HUES64 (cell line): ENCODE measurements at regions not wholly inside any gene's neighbourhood (a gene's known extent, or its start where the extent isn't known, plus 50 kb on each side); places are given as distances from the start of the nearest gene placed in this dataset.

ENCODE experiments used
- H3K27ac ChIP-seq: 2 replicates; pipeline ENCODE4 v1.7.0; 2013; ENCODE audit warnings: low read depth, low read length, inconsistent platforms
- H3K27me3 ChIP-seq: 2 replicates; pipeline ENCODE4 v1.6.1; 2013; ENCODE audit warnings: mild to moderate bottlenecking, low read length; ENCODE audit not compliant: insufficient read depth
- H3K36me3 ChIP-seq: 2 replicates; pipeline ENCODE4 v1.6.1; 2013; ENCODE audit warnings: mild to moderate bottlenecking, low read length; ENCODE audit not compliant: insufficient read depth
- H3K4me1 ChIP-seq: 2 replicates; pipeline ENCODE4 v1.6.1; 2013; ENCODE audit warnings: mild to moderate bottlenecking, low read length, moderate library complexity; ENCODE audit not compliant: insufficient read depth
- H3K4me3 ChIP-seq: 2 replicates; pipeline ENCODE4 v1.5.1; 2013; ENCODE audit warnings: mild to moderate bottlenecking, low read length, moderate library complexity
- H3K9ac ChIP-seq: 2 replicates; pipeline ENCODE4 v1.6.1; 2013; ENCODE audit warnings: mild to moderate bottlenecking, low read depth, low read length
- H3K9me3 ChIP-seq: 2 replicates; pipeline ENCODE4 v1.6.1; 2013; ENCODE audit warnings: low read depth, low read length; ENCODE audit not compliant: insufficient read depth
- WGBS: fragments of 150-250, 120-280 bp; methylation state at CpG from one replicate; pipeline ENCODE4 v1.1.7; 2013; ENCODE audit warnings: missing lambda C conversion rate; 5-methylcytosine and 5-hydroxymethylcytosine counted together

DNA sequence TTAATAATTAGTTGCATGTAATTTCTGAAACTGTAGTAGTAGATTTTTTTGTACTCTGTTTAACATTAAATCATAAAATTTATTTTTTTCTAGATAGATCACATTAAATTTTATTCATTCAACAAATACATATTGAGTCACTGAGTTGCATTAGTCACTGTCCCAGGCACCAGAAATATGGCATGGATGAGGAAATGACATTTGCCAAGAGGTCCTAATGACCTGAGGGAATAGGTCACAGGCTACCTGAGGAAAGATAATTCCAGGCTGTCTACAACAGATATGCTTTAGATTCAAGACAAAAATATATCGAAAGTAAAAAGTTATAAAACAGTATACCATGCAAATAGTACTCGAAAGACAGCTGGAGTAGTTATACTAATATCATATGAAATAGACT, 852.4 kb upstream of the ACVR2A start:
- no peak overlapping the region for H3K4me3 ChIP-seq
- no peak overlapping the region for H3K27ac ChIP-seq
- H3K4me1 ChIP-seq, result peaks cover 8% of the 10 kb centered on the region; the same call in 1 of the 2 replicates
- no peaks in the 10 kb centered on the region for H3K27me3 ChIP-seq
- no peaks in the 10 kb centered on the region for H3K36me3 ChIP-seq
- H3K9me3 ChIP-seq, result no peaks in the 10 kb centered on the region
- H3K9ac ChIP-seq, result no peak overlapping the region
- 67% methylated on average over 1 of the region's 2 CpGs for WGBS

DNA sequence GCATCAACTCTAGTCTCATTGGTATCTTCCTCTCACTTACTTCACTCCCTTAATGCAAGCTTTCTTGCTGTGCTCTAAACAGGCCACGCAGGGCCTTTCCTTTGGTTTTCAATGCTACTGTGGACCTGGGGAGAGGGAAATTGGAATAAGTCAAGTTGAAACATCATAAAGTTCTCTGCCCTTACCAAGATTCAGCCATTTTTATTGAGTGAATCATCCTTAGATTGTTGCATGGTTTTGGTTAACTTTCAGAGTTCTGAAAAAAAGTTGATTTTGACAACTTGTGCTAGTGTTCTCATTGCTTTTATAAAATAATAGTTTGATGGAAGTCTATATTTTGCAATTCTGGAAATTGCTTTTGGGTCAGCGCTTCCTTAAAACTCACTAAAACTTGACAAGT, 852.8 kb upstream of the ACVR2A start:
- H3K36me3 ChIP-seq, result no peaks in the 10 kb centered on the region
- no peak overlapping the region for H3K27ac ChIP-seq
- H3K4me3 ChIP-seq, result no peak overlapping the region
- no peak overlapping the region for H3K9ac ChIP-seq
- peaks cover 8% of the 10 kb centered on the region; the same call in 1 of the 2 replicates for H3K4me1 ChIP-seq
- WGBS, result 88% methylated on average over 2 of the region's 2 CpGs
- no peaks in the 10 kb centered on the region for H3K27me3 ChIP-seq
- no peaks in the 10 kb centered on the region for H3K9me3 ChIP-seq

DNA sequence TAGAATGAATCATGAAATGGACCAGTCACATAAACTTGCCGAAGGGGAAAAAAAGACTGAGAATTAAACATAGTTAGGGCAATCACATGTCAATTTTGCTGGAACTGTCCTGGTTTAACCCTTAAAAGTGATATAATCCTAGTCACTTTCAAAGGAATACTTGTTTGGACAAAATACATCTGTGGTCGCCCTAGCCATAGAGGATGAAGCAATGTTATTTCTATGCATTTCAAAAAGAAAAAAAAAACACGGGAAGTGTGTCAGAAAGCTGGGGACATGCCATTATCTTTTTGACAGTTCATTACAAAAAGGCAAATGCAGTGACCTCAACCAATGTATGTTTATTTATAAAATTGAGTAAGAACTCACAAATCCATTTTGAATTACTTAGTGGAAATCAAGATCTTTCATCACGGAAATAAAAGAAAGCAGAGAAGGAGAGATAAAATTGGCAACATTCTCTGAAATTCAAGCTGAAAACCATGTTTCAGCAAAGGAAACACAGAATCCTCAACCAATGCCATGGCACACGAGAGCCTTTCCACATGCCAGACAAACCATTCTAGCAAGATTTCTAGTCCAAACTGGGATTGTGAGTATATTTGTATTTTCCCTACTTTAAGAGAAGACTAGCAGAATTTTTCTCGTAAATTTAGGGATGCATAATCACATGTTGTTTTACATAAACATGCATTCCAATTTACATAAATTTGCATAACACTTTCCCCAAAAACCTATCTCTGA, 854.3 kb upstream of the ACVR2A start:
- WGBS, result 94% methylated on average over 6 of the region's 6 CpGs
- Histone ChIP-seq H3K27ac (no peak overlapping the region), H3K9ac (no peak overlapping the region), H3K27me3 (no peaks in the 10 kb centered on the region), H3K9me3 (no peaks in the 10 kb centered on the region), H3K4me1 (peaks cover 8% of the 10 kb centered on the region; the same call in 1 of the 2 replicates), H3K36me3 (no peaks in the 10 kb centered on the region), H3K4me3 (no peak overlapping the region)

DNA sequence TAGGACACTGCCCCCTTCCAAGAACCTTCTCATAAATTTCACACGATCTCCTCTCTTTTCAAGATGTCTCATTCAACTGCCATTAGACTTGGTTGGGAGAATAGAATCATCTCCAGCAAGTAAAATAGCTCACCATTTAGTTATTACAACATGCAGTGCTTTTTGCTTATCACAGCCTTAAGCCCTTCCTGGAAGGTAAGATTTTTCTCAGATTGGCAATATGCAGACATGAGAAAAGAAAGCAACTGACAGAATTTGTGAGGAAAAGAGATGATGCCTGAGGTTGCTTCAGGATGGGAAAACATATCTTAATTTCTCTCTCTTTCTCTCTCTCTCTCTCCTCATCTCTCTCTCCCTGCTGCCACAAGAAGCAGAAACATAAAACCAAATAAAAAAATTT, 855.1 kb upstream of the ACVR2A start:
- 100% methylated on average over 1 of the region's 1 CpG for WGBS
- Histone ChIP-seq H3K9ac (no peak overlapping the region), H3K4me3 (no peak overlapping the region), H3K4me1 (peaks cover 8% of the 10 kb centered on the region; the same call in 1 of the 2 replicates), H3K27ac (no peak overlapping the region), H3K9me3 (no peaks in the 10 kb centered on the region), H3K36me3 (no peaks in the 10 kb centered on the region), H3K27me3 (no peaks in the 10 kb centered on the region)

DNA sequence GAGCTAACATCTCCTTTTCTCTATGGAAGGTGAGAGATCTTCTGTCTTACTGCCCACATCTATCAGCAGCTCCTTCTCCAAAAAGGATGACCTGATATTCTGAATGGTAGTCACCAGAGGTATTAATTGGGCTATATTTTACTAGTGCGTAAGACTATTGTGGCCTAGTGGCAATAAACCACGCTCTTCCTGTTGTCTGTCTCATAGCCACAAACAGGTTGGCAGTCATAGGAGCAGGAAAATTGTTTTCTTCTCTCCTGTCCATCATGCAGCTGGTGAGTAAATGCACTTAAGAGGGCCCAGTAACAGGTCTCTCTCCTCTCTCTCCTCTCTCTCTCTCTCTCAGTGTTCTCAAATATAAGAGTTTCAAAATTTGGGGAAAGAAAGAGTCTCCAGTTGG, 856.8 kb upstream of the ACVR2A start:
- Histone ChIP-seq H3K27ac (no peak overlapping the region), H3K4me1 (no peaks in the 10 kb centered on the region; the same call in 1 of the 2 replicates), H3K36me3 (no peaks in the 10 kb centered on the region), H3K9me3 (no peaks in the 10 kb centered on the region), H3K4me3 (no peak overlapping the region), H3K9ac (no peak overlapping the region), H3K27me3 (no peaks in the 10 kb centered on the region)
- WGBS, result 98% methylated on average over 2 of the region's 2 CpGs

DNA sequence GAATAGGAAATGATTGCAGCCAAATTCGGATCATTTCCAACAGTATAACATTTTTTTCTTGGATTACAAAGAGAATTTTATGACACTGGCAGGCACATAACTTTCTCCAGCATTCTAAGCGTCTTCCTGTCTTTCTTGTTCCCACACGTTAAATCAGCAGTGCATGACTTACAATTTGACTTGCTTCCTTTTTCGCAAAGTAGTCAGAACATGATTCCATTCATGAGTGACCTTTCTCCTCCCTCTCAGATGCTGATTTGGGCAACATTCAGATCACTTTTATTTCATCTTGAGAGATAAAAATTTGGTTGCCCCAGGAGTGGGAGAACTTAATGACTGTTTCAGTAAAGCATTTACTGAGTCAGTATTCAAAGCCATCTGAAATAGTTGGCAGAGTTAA, 858.7 kb upstream of the ACVR2A start:
- Histone ChIP-seq H3K9ac (no peak overlapping the region), H3K4me1 (no peaks in the 10 kb centered on the region; the same call in 1 of the 2 replicates), H3K36me3 (no peaks in the 10 kb centered on the region), H3K27ac (no peak overlapping the region), H3K27me3 (no peaks in the 10 kb centered on the region), H3K4me3 (no peak overlapping the region), H3K9me3 (no peaks in the 10 kb centered on the region)
- 91% methylated on average over 4 of the region's 4 CpGs for WGBS

DNA sequence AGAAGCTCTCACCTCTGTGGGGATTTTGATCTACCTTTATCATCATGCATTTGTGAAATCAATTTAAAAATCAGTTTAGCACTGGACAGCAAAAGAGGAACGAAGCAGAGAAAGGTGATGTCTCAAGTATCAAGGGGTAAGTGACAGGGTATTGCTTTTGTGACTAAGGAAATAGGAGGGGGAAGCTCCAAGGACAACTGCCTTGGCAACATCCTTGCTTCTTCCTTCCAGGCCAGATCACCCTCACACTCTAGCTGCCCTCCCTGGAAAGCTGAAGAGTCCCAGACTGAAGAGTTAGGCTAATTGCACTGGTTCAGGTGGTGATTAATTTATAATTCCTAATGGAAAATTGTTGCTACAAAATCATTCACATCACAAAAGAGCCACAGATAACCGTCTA, 859.1 kb upstream of the ACVR2A start:
- no peak overlapping the region for H3K4me3 ChIP-seq
- no peaks in the 10 kb centered on the region for H3K27me3 ChIP-seq
- no peaks in the 10 kb centered on the region for H3K36me3 ChIP-seq
- H3K9ac ChIP-seq, result no peak overlapping the region
- no peaks in the 10 kb centered on the region; the same call in 1 of the 2 replicates for H3K4me1 ChIP-seq
- WGBS, result 93% methylated on average over 2 of the region's 2 CpGs
- H3K9me3 ChIP-seq, result no peaks in the 10 kb centered on the region
- H3K27ac ChIP-seq, result no peak overlapping the region

DNA sequence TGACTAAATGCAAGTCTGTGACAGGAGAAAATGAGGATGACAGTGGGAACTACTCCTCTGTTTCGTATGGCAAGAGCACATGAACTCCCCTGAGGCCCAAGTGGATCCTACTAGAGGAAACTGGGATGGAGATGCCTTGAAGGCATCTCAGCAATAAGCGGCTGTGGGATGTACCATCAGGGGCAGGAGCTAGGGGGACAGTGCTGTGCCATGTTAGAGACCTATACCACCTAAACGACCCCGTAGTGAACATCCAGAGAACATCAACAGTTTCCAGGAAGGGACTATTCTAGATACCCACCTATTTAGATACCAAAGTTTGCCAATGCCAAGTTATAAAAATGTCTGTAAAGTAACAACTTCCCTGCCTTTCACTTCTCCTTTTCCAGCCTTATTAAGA, 860.8 kb upstream of the ACVR2A start:
- Histone ChIP-seq H3K36me3 (no peaks in the 10 kb centered on the region), H3K4me3 (no peak overlapping the region), H3K27me3 (no peaks in the 10 kb centered on the region), H3K9ac (no peak overlapping the region), H3K27ac (no peak overlapping the region), H3K9me3 (no peaks in the 10 kb centered on the region), H3K4me1 (0 out of 2 replicates have a peak, but pooled peaks cover 1% of the 10 kb centered on the region)
- 92% methylated on average over 4 of the region's 4 CpGs for WGBS

DNA sequence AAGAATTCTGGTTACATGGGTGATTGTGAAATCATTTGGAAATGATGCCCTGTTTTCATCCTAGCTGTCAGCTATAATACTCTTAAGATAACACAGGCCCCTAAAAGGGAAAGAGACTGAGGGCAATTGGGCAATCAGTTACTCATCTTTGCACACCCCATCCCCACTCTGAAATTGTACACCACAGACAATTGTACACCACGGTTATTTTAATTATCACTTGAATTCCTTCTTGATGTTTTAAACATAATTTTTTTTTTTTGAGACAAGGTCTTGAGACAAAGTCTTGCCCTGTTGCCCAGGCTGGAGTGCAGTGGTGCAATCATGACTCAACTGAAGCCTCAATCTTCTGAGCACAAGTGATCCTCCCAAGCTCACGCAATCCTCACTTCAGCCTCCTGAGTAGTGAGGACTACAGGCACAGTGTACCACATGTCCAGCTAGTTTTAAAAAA, 862.4 kb upstream of the ACVR2A start:
- H3K4me1 ChIP-seq, result peaks cover 6% of the 10 kb centered on the region; the same call in 1 of the 2 replicates
- H3K27ac ChIP-seq, result no peak overlapping the region
- no peak overlapping the region for H3K9ac ChIP-seq
- WGBS, result 100% methylated on average over 2 of the region's 2 CpGs
- no peaks in the 10 kb centered on the region for H3K9me3 ChIP-seq
- no peaks in the 10 kb centered on the region for H3K27me3 ChIP-seq
- no peak overlapping the region for H3K4me3 ChIP-seq
- no peaks in the 10 kb centered on the region for H3K36me3 ChIP-seq

DNA sequence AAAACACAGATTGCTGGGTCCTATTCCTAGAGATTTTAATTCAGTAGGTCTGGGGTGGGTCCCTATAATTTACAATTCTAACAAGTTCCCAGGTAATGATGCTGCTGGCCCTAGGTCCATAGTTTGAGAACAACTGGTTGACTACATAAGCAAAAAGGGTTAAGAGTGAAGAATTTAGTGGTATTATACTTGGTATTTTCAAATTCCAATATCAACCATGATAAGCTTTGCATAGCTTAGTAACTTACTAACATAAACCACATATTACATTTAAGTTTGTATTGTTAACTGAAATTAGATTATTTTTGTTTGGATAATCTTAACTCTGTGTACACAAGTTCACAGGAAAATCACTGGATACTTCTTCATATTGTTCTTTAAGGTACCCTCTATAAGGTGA, 862.9 kb upstream of the ACVR2A start:
- no peak overlapping the region for H3K9ac ChIP-seq
- H3K4me3 ChIP-seq, result no peak overlapping the region
- no peak overlapping the region for H3K27ac ChIP-seq

DNA sequence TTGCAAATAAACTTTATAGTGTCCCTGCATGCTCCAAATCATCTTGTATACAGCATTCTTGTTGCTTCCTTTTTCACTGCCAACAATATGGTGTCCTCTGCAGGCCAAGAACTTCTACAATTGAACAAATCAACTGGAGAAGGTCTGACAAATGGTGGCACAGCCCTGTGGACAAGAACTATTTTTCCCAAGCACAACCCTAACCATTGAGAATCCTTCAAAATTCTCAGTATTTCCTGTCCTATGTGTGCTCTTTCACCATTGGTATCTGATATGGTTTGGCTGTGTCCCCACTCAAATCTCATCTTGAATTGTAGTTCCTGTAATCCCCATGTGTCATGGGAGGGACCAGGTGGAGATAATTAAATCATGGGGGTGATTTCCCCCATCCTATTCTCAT, 865.1 kb upstream of the ACVR2A start:
- Histone ChIP-seq H3K4me3 (no peak overlapping the region), H3K4me1 (peaks cover 6% of the 10 kb centered on the region; the same call in 1 of the 2 replicates), H3K9me3 (no peaks in the 10 kb centered on the region), H3K27ac (peak overlapping the region; percentile 11; the same call in 1 of the 2 replicates), H3K36me3 (no peaks in the 10 kb centered on the region), H3K27me3 (no peaks in the 10 kb centered on the region), H3K9ac (no peak overlapping the region)

More for the DNA sequence above, 862.9 kb upstream of the ACVR2A start:
- peaks cover 6% of the 10 kb centered on the region; the same call in 1 of the 2 replicates for H3K4me1 ChIP-seq
- no peaks in the 10 kb centered on the region for H3K27me3 ChIP-seq
- no peaks in the 10 kb centered on the region for H3K36me3 ChIP-seq
- H3K9me3 ChIP-seq, result no peaks in the 10 kb centered on the region
